CD8-positive, alpha-beta memory T cell (primary cell): ENCODE measurements at regions not wholly inside any gene's neighbourhood (a gene's known extent, or its start where the extent isn't known, plus 50 kb on each side); places are given as distances from the start of the nearest gene placed in this dataset.

ENCODE experiments used
- CTCF ChIA-PET: fragments of 350-600 bp; sonication (Branson Sonifier 250); formaldehyde crosslinking; loops from one replicate; lab custom pipeline; 2021; ENCODE audit warnings: antibody characterized with exemption; lab: Charles Lee
- POLR2A ChIA-PET: fragments of 350-600 bp; sonication (Branson Sonifier 250); formaldehyde crosslinking; loops from one replicate; lab custom pipeline; 2021; ENCODE audit warnings: antibody characterized with exemption; lab: Charles Lee
- DNase-seq, 5 donors: peaks; one replicate each; pipeline versions ENCODE4 v3.0.0 to v3.0.0-alpha.2; 2020 to 2022; ENCODE audit warnings: mixed read lengths in 1 of 5
- H3K27ac ChIP-seq: one replicate; pipeline ENCODE4 v1.7.0; 2013; ENCODE audit warnings: low read depth, mild to moderate bottlenecking, low read length, moderate library complexity
- H3K27me3 ChIP-seq: 2 replicates; pipeline ENCODE4 v1.7.0; 2013; ENCODE audit warnings: low read length, mild to moderate bottlenecking; ENCODE audit not compliant: insufficient read depth, poor library complexity, severe bottlenecking
- H3K36me3 ChIP-seq: 2 replicates; pipeline ENCODE4 v1.7.0; 2013; ENCODE audit warnings: mild to moderate bottlenecking, low read length, moderate library complexity; ENCODE audit not compliant: insufficient read depth
- H3K4me1 ChIP-seq: 2 replicates; pipeline ENCODE4 v1.7.0; 2013; ENCODE audit warnings: mild to moderate bottlenecking, low read length, moderate library complexity; ENCODE audit not compliant: insufficient read depth
- H3K4me3 ChIP-seq: 2 replicates; pipeline ENCODE4 v1.7.0; 2013; ENCODE audit warnings: mild to moderate bottlenecking, low read length
- H3K9me3 ChIP-seq: 2 replicates; pipeline ENCODE4 v1.7.0; 2013; ENCODE audit warnings: mild to moderate bottlenecking, low read length
- H3K27ac Mint-ChIP-seq, 8 donors: one replicate each; pipeline ENCODE4 v1.8.0; 2020 to 2021; ENCODE audit warnings: mixed read lengths in 8 of 8, mild to moderate bottlenecking in 6 of 8, inconsistent platforms in 3 of 8, moderate library complexity in 3 of 8
- H3K27me3 Mint-ChIP-seq, 2 donors: one replicate each; pipeline ENCODE4 v1.8.0; 2020 to 2021; ENCODE audit warnings: mixed read lengths in 2 of 2, mild to moderate bottlenecking in 1 of 2, moderate library complexity in 1 of 2
- H3K36me3 Mint-ChIP-seq, 3 donors: one replicate each; pipeline ENCODE4 v1.8.0; 2020 to 2021; ENCODE audit warnings: mixed read lengths in 3 of 3, inconsistent platforms in 1 of 3, mild to moderate bottlenecking in 1 of 3
- H3K4me1 Mint-ChIP-seq, 3 donors: one replicate each; pipeline ENCODE4 v1.8.0; 2020 to 2021; ENCODE audit warnings: mixed read lengths in 3 of 3, inconsistent platforms in 1 of 3, mild to moderate bottlenecking in 1 of 3
- H3K4me3 Mint-ChIP-seq, 7 donors: one replicate each; pipeline ENCODE4 v1.8.0; 2020 to 2021; ENCODE audit warnings: mixed read lengths in 7 of 7, mild to moderate bottlenecking in 6 of 7, moderate library complexity in 4 of 7, inconsistent platforms in 2 of 7
- H3K9me3 Mint-ChIP-seq, 5 donors: one replicate each; pipeline ENCODE4 v1.8.0; 2020 to 2022; ENCODE audit warnings: mixed read lengths in 5 of 5, mild to moderate bottlenecking in 3 of 5, moderate library complexity in 2 of 5, inconsistent platforms in 1 of 5

GRCh38 chrX:149079805-149080406, 425.2 kb downstream of the IDS start:
- H3K27me3 ChIP-seq: no peaks in the 10 kb centered on the region
- H3K36me3 Mint-ChIP-seq: no peaks in the 10 kb centered on the region
- H3K4me1 ChIP-seq: no peaks in the 10 kb centered on the region
- ChIA-PET CTCF (no interaction called here), POLR2A (no interaction called here)
- H3K36me3 ChIP-seq: no peaks in the 10 kb centered on the region
- no peak overlapping the region for H3K27ac ChIP-seq
- H3K9me3 ChIP-seq: no peaks in the 10 kb centered on the region
- no peak overlapping the region for H3K4me3 ChIP-seq
- H3K27me3 Mint-ChIP-seq: peaks cover 0 to 3% of the 10 kb centered on the region in 2 donors
- DNase-seq: no peak
- H3K27ac Mint-ChIP-seq: no peak overlapping the region
- H3K4me3 Mint-ChIP-seq: no peak overlapping the region
- no peaks in the 10 kb centered on the region for H3K4me1 Mint-ChIP-seq
- H3K9me3 Mint-ChIP-seq: peaks cover 0 to 2% (median 0%) of the 10 kb centered on the region in 5 donors

- no peak for DNase-seq
- ChIA-PET CTCF (no interaction called here), POLR2A (no interaction called here)
- Mint-ChIP-seq H3K4me3 (no peak overlapping the region), H3K9me3 (peaks cover 0 to 2% (median 0%) of the 10 kb centered on the region in 5 donors), H3K4me1 (no peaks in the 10 kb centered on the region), H3K27me3 (no peaks in the 10 kb centered on the region), H3K27ac (no peak overlapping the region), H3K36me3 (no peaks in the 10 kb centered on the region)
- H3K27me3 ChIP-seq: no peaks in the 10 kb centered on the region
- no peaks in the 10 kb centered on the region for H3K4me1 ChIP-seq
- H3K27ac ChIP-seq: no peak overlapping the region
- H3K9me3 ChIP-seq: no peaks in the 10 kb centered on the region
- H3K36me3 ChIP-seq: no peaks in the 10 kb centered on the region
- no peak overlapping the region for H3K4me3 ChIP-seq
Measured at GRCh38 chrX:149074398-149074797, 430.7 kb downstream of the IDS start.

- Mint-ChIP-seq H3K27ac (peak overlapping the region in 1 of 8 donors; percentile 26), H3K27me3 (no peaks in the 10 kb centered on the region)
Measured at GRCh38 chrX:149073479-149073878, 431.6 kb downstream of the IDS start.

GRCh38 chrX:149069899-149070298, 435.2 kb downstream of the IDS start:
- H3K36me3 ChIP-seq: no peaks in the 10 kb centered on the region
- H3K27ac Mint-ChIP-seq: no peak overlapping the region
- no peak overlapping the region for H3K4me3 Mint-ChIP-seq
- H3K27me3 ChIP-seq: no peaks in the 10 kb centered on the region
- no peak overlapping the region for H3K4me3 ChIP-seq
- no peaks in the 10 kb centered on the region for H3K4me1 Mint-ChIP-seq
- no peak for DNase-seq
- H3K36me3 Mint-ChIP-seq: no peaks in the 10 kb centered on the region
- ChIA-PET CTCF (no interaction called here), POLR2A (no interaction called here)
- no peaks in the 10 kb centered on the region for H3K27me3 Mint-ChIP-seq
- no peak overlapping the region for H3K27ac ChIP-seq
- H3K9me3 ChIP-seq: no peaks in the 10 kb centered on the region
- H3K4me1 ChIP-seq: no peaks in the 10 kb centered on the region
- H3K9me3 Mint-ChIP-seq: no peaks in the 10 kb centered on the region

More at GRCh38 chrX:149073479-149073878, 431.6 kb downstream of the IDS start:
- no peak overlapping the region for H3K4me3 ChIP-seq
- CTCF ChIA-PET: no interaction called here
- no peaks in the 10 kb centered on the region for H3K36me3 ChIP-seq
- no peak overlapping the region for H3K4me3 Mint-ChIP-seq
- no peak overlapping the region for H3K27ac ChIP-seq
- no peaks in the 10 kb centered on the region for H3K36me3 Mint-ChIP-seq
- POLR2A ChIA-PET: no interaction called here
- no peaks in the 10 kb centered on the region for H3K27me3 ChIP-seq
- H3K4me1 Mint-ChIP-seq: no peaks in the 10 kb centered on the region
- no peak for DNase-seq
- no peaks in the 10 kb centered on the region for H3K4me1 ChIP-seq
- no peaks in the 10 kb centered on the region for H3K9me3 ChIP-seq
- H3K9me3 Mint-ChIP-seq: peaks cover 0 to 2% (median 0%) of the 10 kb centered on the region in 5 donors

- Mint-ChIP-seq H3K4me3 (no peak overlapping the region), H3K4me1 (no peaks in the 10 kb centered on the region), H3K36me3 (no peaks in the 10 kb centered on the region), H3K27ac (peak overlapping the region in 1 of 8 donors; percentile 34), H3K27me3 (no peaks in the 10 kb centered on the region), H3K9me3 (peaks cover 0 to 4% (median 0%) of the 10 kb centered on the region in 5 donors)
- H3K4me1 ChIP-seq: no peaks in the 10 kb centered on the region
- POLR2A ChIA-PET: no interaction called here
- no peaks in the 10 kb centered on the region for H3K27me3 ChIP-seq
- H3K36me3 ChIP-seq: no peaks in the 10 kb centered on the region
- CTCF ChIA-PET: no interaction called here
- H3K27ac ChIP-seq: no peak overlapping the region
- H3K9me3 ChIP-seq: no peaks in the 10 kb centered on the region
- no peak overlapping the region for H3K4me3 ChIP-seq
- no peak for DNase-seq
Measured at GRCh38 chrX:149060921-149061320, 444.2 kb downstream of the IDS start.
